Ammon's horn (tissue), 1 donor: ENCODE measurements at regions not wholly inside any gene's neighbourhood (a gene's known extent, or its start where the extent isn't known, plus 50 kb on each side); places are given as distances from the start of the nearest gene placed in this dataset.
A peak's percentile ranks its signal among the peaks of the same experiment; 100 is the strongest.

ENCODE experiments used
- DNase-seq: peaks from one replicate; pipeline ENCODE4 v3.0.0-alpha.2; 2016; ENCODE audit warnings: low spot score

DNA sequence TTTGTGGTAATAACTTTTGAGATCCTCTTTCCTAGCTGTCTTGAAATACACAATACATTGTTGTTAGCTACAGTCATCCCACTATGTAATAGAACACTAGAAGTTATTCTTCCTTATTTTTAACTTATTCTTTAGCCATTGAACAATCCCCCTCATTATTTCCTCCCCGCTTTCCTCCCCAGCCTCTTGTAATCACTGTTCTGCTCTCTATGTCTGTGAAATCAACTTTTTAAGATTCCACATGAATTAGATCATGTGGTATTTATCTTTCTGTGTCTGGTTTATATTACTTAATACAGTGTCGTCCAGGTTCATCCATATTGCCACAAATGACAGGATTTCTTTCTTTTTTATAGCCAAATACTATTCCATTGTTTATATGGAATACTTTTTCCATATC lies 72.9 kb downstream of the SLC10A2 start:
- no peak for DNase-seq

DNA sequence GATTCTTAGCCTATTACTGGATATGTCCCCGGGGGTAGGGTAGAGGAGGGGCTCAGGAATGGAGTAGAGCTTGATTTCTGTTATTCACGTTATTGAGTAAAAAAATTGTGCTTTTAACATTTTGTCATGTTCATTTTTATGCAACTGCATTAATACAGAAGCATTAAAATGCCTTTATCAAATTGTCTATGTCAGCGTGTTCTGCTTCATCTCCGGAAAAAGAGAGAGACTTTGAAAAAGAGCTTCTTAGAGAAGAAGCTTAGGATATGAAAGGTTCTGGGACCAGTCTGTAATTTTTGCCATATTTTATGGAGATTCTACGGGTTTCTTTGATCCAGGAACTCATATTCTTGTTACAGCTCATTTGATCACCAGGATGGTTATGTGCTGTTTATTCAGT lies 82.0 kb downstream of the SLC10A2 start:
- no peak for DNase-seq

DNA sequence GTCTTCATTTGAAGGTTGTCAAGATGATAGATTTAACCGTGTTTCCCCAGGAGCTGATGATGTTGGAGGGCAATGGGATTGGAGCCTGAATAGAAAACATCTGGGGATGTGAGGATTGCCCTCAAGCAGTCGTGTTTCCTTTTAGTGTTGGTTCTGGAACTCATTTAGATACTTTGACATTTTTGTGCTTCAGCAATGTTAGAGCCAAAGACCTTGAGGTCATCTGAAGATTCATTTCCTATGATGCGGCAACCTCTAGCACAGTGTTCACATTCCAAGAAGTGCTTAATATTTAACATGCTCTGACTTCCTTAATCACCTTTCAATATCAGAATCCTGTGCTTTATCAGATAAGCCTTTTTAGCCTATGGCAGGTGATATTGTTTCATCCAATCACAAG lies 82.7 kb downstream of the SLC10A2 start:
- DNase-seq, result no peak

DNA sequence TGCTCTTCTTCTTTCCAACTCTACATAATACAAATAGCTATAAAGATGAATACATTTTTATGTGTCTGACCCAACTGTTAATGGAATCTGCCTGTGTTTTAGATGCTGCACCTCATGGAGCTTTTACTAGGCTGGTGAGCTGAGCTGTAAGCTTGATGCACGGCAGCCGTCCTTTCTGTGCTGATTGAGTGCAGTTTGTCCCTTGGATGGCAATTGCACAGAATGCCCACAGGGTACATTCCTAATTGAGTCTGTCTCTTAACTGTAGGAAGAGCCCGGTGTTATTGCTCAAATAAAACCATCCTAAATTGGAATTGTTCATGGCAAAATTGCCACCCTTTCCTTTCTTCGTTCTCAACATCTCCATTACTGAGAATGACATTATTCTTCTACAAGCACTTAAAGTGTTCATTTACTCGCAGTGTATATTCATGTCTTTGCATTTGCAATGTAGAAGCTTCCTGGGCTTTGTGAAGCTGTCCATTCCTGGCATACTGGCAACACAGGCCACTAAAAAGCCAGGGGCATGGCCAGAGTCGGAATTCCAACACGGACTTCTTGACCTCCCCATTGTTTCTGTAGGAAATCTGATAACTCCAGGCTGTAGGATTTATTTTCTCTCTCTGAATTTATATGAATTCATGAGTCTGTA lies 85.8 kb downstream of the SLC10A2 start:
- DNase-seq, result no peak

DNA sequence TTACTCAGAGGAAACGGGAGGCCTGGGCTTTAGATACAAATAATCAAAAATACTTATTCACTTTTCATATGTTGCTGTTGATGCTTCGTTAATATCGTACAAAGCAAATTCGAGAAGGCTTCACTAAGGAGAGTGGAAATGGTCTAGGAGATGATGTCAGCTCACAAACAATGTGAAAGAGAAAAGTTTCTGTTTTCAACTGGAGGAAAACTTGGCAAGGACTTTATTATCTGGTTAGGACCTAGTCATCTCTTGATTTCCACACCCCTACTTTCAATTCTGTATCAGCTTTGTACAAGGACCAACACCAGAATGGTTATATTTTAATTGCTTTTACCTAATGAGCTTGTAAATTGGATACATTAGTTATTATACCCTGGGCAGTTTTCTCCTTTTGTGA lies 88.0 kb downstream of the SLC10A2 start:
- no peak for DNase-seq

DNA sequence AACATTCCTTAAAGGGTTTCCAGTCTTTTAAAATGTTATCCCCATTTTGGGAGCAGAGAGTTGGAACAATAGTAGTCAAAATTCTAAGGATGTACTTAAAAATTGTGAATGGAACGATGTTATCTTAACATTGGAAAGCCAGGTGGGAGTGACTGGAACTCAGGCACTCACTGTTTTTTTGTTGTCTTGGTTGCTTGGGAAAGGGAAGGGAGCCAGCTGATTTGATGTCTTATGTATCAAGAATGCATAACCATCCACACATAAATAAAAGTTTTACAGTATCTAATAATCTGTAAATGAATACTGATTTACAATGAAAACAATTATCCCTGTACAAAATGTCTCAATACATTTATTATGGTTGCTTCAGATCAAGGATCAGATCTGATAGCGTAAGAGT lies 88.7 kb downstream of the SLC10A2 start:
- DNase-seq, result no peak

DNA sequence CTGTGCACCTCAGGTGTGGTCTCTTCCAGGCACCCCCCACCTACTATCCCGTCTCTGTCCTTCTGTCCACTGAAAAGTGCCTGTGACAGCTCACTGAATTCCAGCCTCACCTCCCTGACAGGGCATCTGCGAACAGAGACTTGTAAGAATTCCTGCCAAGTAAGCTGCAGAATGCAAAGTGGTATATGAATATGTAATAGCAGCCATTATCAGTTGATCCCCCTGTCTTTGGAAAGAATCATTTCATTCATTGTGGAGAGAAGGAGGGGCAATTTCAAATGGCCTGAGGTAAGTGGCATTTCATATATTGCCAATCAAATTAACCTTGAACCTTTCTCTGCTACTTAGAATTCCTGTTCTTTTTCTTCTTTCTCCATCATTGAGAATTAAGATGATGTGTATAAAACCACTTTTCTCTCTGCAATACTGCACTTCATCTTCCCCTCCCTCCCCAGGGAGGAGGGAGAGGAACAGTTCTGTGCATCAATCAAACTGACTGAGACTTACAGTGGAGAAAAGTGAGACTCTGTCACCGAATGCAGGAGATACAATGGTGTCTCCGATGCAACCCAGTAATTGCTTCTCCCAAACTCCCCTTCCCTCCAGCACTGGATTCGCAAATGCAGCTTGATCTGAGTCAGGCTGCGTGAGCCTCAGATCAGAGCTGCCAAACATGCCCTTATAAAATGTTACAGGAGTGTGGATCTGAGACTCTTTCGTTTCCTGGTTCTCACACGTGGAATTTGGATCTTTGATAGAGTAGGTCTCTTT lies 91.7 kb downstream of the SLC10A2 start:
- DNase-seq, result no peak

DNA sequence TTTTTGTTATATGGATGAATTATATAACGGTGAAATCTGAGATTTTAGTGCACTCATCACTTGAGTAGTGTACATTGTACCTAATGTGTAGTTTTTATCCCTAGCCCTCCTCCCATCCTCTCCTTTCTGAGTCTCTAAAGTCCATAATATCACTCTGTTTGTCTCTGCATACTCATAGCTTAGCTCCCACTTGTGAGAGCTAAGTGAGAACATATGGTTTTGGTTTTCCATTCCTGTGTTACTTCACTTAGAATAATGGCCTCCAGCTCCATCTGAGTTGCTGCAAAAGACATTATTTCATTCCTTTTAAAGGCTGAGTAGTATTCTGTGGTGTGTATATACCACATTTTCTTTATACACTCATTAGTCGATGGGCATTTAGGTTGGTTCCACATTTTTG lies 94.0 kb downstream of the SLC10A2 start:
- DNase-seq, result no peak

DNA sequence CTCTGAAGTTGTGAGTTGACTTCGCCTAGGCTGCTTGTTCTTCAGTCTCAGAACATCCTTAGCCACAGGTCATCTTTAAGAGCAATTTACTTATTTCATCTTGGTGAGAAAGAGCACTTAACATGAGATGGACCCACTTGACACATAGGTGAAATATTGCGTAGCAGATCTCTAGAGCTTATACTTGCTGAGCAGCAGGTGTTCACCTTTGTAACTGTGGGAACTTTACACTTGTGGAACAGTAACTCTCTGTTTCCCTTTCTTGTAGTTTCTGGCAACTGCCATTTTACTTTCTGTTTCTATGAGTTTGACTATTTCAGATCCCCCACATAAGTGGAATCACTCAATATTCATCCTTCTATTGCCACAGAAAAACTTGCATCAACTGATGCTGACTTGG lies 95.7 kb downstream of the SLC10A2 start:
- no peak for DNase-seq

DNA sequence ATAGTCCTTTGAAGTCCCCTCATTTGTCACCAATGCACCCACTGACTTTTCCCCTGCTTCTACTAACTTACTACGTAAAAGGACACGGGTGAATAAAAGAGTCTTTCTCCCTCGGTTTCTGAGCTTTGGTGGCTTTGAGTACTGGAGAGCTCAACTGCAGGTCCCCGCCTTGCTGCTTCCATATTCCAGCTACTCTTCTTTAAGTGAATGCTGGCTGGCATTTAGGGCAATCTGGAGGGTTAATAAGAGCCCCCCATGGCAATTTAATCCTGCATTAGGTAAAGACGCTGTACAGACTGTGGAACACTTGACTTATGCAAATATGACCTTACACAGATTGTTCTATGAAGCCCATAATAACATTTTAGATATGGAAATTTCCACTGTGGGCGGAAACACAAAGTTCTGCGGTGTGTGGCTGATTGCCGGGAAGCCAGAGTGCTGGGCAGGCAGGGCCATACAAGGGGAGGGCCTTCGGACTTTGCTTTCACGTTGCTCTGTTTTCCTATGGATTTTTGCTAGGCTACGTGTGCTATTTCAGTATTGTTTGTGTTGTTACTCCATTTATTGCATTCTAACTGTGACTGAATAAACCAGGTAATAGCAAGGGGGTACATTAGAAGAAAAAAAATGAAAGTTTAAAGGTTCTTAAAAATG lies 97.5 kb downstream of the SLC10A2 start:
- no peak for DNase-seq

DNA sequence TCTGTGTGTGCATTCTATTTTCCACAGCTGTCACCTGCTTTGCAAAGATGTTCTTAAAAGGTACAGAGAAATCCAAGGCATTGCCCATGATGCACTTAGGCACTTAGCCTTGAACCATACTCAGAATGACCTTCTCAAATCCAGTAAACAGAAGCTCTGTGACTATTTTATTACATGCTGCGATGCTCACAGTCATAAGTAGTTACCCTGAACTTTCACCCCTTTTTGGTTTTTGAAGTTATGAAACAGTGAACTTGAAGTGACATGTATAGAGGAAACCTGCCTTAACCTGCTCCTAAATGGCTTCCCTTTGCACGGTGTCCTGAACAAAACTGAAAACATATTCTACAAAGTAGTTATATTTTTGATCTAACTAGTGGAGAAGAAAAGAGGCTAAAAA lies 100.4 kb downstream of the SLC10A2 start:
- no peak for DNase-seq

DNA sequence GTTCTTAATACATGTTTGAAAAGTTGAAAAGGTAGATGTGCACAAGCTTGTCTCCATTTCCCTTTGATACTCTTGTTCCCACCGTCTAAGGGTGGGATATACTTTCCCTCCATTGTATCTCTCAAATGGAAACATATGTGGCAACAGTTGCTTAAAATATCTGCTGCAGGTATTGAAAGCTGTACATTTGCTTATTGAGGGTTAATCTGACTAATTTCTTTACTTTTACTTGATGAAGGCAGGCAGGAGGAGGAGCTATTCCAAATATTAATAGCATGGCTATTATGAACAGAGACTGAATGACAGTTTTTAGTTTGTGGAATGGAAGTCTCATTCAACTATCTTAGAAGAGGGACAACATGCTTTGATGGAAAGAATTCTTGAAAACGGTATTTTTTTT lies 103.8 kb downstream of the SLC10A2 start:
- DNase-seq, result no peak

DNA sequence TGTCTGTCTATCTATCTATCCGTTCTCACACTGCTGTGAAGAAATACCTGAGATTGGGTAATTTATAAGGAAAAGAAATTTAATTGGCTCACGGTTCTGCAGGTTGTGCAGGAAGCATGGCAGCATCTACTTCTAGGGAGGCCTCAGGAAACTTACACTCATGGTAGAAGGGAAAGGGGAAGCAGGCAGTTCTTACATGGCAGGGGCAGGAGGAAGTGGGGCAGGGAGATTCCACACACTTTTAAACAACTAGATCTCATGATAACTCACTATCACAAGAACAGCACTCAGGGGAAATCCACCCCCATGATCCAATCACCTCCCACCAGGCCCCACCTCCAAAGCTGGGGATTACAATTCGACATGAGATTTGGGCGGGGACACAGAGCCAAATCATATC lies 105.3 kb downstream of the SLC10A2 start:
- DNase-seq, result no peak

DNA sequence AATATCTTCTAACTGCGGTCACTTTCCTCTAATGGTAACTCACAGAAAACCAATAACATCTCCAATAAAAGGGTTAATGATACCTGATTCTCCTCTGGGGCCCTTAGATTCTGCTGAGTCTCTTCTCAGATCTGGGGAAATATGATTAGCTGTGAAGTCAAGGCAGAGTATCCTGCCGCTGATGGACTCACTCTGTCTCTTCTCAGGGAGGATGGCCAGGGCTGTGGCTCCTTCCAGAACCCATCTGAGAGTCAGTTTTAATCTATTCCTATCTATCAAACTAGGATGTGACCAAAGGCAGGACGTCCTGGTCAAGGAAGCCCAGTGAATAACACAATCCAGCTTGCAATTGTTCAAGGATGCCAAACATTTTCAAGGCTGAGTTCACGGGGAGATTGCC lies 109.8 kb downstream of the SLC10A2 start:
- no peak for DNase-seq

DNA sequence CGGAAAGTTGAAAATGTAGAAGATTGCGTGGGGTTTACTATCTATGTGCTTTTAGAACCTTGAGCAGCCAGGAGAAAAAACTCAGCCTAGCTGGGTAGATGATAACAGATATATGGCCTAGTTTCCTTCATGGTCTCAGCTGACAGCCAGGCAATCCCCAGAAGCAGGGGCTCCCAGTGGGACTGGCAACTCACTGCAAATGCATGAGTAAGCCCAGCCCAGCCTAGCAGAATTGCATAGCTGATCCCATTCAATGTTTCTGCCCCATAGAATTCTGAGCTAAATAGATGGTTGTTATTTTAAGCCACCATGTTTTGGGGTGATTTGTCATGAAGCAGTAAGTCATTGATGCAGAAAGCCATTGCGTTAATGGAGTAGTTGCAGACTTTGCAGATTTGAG lies 108.5 kb downstream of the ERCC5 start:
- no peak for DNase-seq

DNA sequence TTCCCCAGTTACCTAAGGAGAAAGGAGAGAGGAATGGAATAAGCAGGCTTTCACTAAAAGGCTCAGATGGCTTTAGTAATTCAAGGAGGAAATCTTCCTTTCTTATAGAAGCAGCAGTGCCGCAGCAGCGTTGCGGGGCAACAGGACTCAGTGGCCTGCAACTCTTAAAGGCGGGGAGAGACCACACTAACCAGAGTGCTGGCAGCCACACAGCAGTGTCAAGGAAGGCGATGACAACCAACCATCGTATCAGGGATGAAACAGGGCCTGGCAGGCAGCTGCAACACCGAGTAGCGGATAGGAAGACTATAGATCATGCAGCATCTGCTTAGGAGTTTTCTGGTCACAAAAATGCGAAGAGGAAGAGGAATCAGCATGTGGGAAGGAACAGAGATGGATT lies 106.0 kb downstream of the ERCC5 start:
- no peak for DNase-seq

DNA sequence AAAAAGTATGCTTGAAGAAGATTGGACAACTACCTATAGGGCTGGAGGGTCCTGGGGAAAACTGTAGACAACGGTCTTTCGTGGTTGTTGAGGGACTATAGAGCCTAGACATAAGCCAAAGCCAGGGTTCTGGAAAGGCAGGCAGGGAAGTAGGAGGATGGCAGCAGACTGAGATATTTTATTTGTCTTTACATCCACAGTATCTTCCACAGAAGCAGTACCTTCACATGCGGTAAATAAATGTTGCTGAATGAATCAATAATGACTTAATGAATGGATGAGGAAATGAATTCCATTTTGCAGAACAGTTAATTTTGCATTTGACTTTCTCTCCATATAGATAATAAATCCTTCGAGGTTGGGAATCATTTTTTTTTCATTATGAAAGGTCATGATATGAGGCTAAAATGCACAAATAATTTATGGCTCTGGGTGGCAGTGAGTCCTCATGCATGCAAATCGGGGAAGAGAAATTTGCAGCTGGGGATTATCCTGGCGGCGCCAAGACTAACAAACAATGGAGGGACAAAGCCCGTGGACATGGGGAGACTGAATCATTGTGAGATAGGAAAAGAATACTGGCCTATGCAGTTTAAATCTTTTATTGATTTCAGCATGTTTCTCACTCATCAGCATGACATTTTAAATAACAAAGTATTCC lies 102.0 kb downstream of the ERCC5 start:
- peak; percentile 91 for DNase-seq

DNA sequence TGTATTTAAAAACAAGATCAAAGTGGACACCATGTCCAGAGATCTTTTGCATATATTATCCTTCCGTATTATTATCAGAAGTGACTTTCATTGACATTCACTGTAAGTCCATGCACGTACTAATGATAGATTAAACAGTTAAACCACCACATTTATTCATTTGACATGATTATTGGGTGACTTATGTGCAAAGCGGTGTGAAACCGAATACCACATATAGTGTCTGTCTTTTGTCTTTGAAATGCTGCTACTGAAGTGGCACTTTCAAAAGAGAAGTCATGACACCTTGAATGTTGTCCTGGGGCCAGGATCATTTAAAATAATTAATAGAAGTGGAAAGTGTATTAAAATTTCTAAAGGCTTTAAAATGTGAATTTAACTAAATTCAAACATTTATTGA lies 100.1 kb downstream of the ERCC5 start:
- DNase-seq, result no peak

DNA sequence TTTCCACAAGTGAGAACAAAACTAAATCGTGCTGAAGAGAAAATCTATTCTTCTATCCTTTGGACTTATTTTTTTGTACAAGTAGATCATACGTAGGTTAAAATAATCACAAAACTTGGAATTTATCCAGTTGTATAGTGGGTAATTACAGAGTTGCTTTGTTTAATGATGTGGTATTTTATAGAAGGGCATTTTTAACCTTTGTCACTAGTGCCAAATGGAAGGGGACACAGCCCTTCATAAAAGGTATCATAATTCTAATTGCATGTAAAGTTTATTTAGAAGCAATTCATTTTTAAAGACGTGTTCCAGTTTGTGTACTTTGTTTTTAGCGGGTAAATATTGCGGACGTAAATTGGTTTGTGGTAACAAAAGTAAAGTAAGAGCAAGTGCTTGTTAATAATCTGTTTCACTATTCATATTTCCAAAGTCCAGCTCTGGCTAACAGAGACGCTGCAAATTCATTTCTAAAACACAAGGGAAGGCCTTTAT lies 99.5 kb downstream of the ERCC5 start:
- DNase-seq, result no peak

DNA sequence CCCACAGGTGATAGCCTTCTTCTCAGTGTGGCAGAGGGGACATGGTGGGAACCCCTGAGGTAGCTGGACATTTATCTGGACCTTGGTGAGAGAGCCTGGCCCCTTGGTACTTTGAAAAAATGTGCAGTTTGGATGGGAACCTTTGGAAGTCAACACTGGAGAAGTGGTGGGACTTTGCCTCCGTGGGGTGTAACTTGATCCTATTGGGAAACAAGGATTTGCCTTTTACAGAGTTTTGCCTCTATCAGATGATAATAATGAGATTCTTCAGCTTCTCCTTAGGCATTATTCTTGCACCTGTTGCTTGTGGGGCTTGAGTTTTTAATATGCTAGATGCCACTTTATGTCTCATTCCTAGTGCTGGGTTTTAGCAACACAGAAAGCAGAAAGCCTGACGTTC lies 99.0 kb downstream of the ERCC5 start:
- no peak for DNase-seq

DNA sequence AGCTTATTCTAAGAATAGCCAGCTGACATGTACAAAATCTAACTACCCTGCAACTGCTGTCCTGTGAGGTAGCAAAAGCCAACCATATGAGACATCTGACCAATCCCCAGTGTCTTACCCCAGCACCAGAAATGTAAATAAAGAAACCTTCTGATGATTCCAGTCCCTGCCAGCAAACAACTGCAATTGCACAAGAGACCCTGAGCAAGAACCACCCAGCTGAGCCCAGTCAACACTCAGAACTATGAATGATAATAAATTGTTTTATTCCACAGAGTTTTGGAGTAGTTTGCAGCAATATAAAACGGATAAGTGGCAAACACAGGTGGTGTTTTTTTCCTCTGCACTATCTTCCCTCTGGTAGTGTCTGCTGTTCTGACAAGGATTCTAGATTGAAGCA lies 94.9 kb downstream of the ERCC5 start:
- no peak for DNase-seq

DNA sequence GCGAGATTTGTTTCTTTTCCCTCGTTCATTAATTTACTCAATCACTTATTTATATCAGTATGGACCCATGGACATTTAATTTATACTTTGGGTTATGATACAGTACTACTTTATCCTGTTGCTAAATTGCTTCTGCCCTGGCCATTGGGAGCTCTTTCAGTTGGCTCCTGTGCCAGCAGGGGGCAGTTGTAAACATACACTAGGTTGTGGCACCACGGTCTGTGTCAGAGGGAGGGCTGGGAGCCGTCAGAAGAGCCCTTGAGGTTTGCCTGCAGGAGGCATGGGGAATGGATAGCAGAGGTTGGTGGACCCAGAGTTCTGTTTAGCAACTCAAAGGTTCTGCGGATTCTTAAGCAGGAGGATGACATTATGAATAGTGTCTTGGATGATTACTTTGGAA lies 94.3 kb downstream of the ERCC5 start:
- DNase-seq, result no peak

DNA sequence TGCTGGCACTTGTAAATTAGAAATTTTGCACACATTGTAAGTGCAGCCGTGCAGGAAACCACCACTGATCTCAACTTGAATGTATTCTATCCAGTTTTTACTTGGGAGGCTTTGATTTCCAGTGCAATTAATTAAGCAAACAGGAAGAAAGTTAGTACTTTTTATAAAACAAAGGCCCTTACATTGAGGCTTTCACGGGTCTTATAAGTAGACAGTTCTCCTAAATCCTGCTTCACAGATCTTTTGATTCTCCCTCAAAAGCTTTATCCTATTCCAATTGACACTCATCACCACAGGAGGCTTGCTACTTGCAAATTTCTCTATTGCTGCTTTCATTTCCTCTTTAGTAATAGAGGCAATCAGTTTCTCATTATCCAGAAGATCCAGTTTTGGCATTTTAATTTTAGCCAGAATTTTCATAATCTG lies 90.1 kb downstream of the ERCC5 start:
- DNase-seq, result no peak
